Fibroblast of peridontal ligament (primary cell): ENCODE measurements at regions not wholly inside any gene's neighbourhood (a gene's known extent, or its start where the extent isn't known, plus 50 kb on each side); places are given as distances from the start of the nearest gene placed in this dataset.
"Not testable (repeated sequence)": the region's sequence is repeated elsewhere in the genome, so short reads cannot be mapped to it uniquely, and the experiment has no call there.

Source experiments
- DNase-seq: peaks from one replicate; pipeline ENCODE4 v3.0.0-alpha.2; 2010; ENCODE audit errors: extremely low read depth

- DNase-seq: peak; percentile 52
Measured at GRCh38 chr20:41717483-41717882, 99.3 kb upstream of the CHD6 start.

GRCh38 chr20:41716911-41717310 is 98.7 kb upstream of the CHD6 start:
- DNase-seq: no peak

GRCh38 chr20:41716436-41716835 is 98.3 kb upstream of the CHD6 start:
- peak; percentile 84 for DNase-seq

GRCh38 chr20:41715526-41715925 is 97.3 kb upstream of the CHD6 start:
- DNase-seq: no peak

GRCh38 chr20:41714030-41714429 is 95.9 kb upstream of the CHD6 start:
- no peak for DNase-seq

- DNase-seq: no peak
Measured at GRCh38 chr20:41704896-41705295, 86.7 kb upstream of the CHD6 start.

GRCh38 chr20:41702647-41703046 is 84.5 kb upstream of the CHD6 start:
- no peak for DNase-seq

- no peak for DNase-seq
Measured at GRCh38 chr20:41701588-41702348, 83.6 kb upstream of the CHD6 start.

- DNase-seq: not testable (repeated sequence)
Measured at GRCh38 chr20:41699673-41700072, 81.5 kb upstream of the CHD6 start.

GRCh38 chr20:41697861-41698559 is 79.8 kb upstream of the CHD6 start:
- peak; percentile 62 for DNase-seq

- DNase-seq: no peak
Measured at GRCh38 chr20:41696428-41696827, 78.3 kb upstream of the CHD6 start.

- DNase-seq: no peak
Measured at GRCh38 chr20:41694796-41695195, 76.6 kb upstream of the CHD6 start.

- DNase-seq: peak; percentile 89
Measured at GRCh38 chr20:41693136-41693979, 75.2 kb upstream of the CHD6 start.

GRCh38 chr20:41692479-41693135 is 74.4 kb upstream of the CHD6 start:
- peak; percentile 64 for DNase-seq

GRCh38 chr20:41691443-41691842 is 73.3 kb upstream of the CHD6 start:
- DNase-seq: no peak

- no peak for DNase-seq
Measured at GRCh38 chr20:41690702-41691101, 72.5 kb upstream of the CHD6 start.

GRCh38 chr20:41686961-41687360 is 68.8 kb upstream of the CHD6 start:
- DNase-seq: no peak

GRCh38 chr20:41685145-41685544 is 67.0 kb upstream of the CHD6 start:
- not testable (repeated sequence) for DNase-seq

GRCh38 chr20:41678799-41679198 is 60.6 kb upstream of the CHD6 start:
- no peak for DNase-seq

- no peak for DNase-seq
Measured at GRCh38 chr20:41672282-41672681, 54.1 kb upstream of the CHD6 start.

- DNase-seq: no peak
Measured at GRCh38 chr20:41671143-41671542, 53.0 kb upstream of the CHD6 start.

- no peak for DNase-seq
Measured at GRCh38 chr20:41670631-41671030, 52.5 kb upstream of the CHD6 start.
